ENCODE measurements at regions not wholly inside any gene's neighbourhood (a gene's known extent, or its start where the extent isn't known, plus 50 kb on each side); places are given as distances from the start of the nearest gene placed in this dataset.

- TF ChIP-seq CTCF (conservative IDR thresholded peaks at IDR 0.05): no peak
- no peak for TF ChIP-seq EZH2 (IDR thresholded peaks at IDR 0.05; ENCODE audit: low read depth)
Measured at GRCh38 chr2:217449444-217449843, 553.4 kb downstream of the TNS1 start.

Measured in PC-9 (cell line).